ENCODE measurements at regions not wholly inside any gene's neighbourhood (a gene's known extent, or its start where the extent isn't known, plus 50 kb on each side); places are given as distances from the start of the nearest gene placed in this dataset.

- Histone ChIP-seq H3K9ac (ENCODE audit: low read length in 5 of 5) (no peak overlapping the region), H3K9me3 (ENCODE audit: control insufficient read depth in 5 of 5, low read length in 5 of 5) (no peaks in the 10 kb centered on the region), H3K27ac (ENCODE audit: low read depth, low read length) (no peak overlapping the region), H3K27me3 (ENCODE audit: control insufficient read depth in 5 of 5, insufficient read depth in 4 of 5, low read length in 5 of 5) (peaks cover 0 to 4% (median 0%) of the 10 kb centered on the region in 5 donors), H3K36me3 (ENCODE audit: control insufficient read depth in 5 of 5, insufficient read depth in 5 of 5, low read length in 5 of 5) (no peaks in the 10 kb centered on the region), H3K4me1 (ENCODE audit: control insufficient read depth in 5 of 5, insufficient read depth in 5 of 5, low read length in 5 of 5) (peaks cover 0 to 16% (median 12%) of the 10 kb centered on the region in 5 donors), H3K4me3 (ENCODE audit: low read depth in 1 of 5, low read length in 5 of 5) (no peak overlapping the region)
Measured at GRCh38 chr5:135642934-135643333, 64.1 kb upstream of the CXCL14 start.

GRCh38 chr5:135642488-135642870 lies 63.7 kb upstream of the CXCL14 start:
- H3K27ac ChIP-seq (ENCODE audit: low read depth, low read length) = no peak overlapping the region
- no peaks in the 10 kb centered on the region for H3K9me3 ChIP-seq (ENCODE audit: control insufficient read depth in 5 of 5, low read length in 5 of 5)
- H3K9ac ChIP-seq (ENCODE audit: low read length in 5 of 5) = no peak overlapping the region
- H3K36me3 ChIP-seq (ENCODE audit: control insufficient read depth in 5 of 5, insufficient read depth in 5 of 5, low read length in 5 of 5) = no peaks in the 10 kb centered on the region
- H3K27me3 ChIP-seq (ENCODE audit: control insufficient read depth in 5 of 5, insufficient read depth in 4 of 5, low read length in 5 of 5) = peaks cover 0 to 4% (median 0%) of the 10 kb centered on the region in 5 donors
- peaks cover 0 to 16% (median 12%) of the 10 kb centered on the region in 5 donors for H3K4me1 ChIP-seq (ENCODE audit: control insufficient read depth in 5 of 5, insufficient read depth in 5 of 5, low read length in 5 of 5)
- no peak overlapping the region for H3K4me3 ChIP-seq (ENCODE audit: low read depth in 1 of 5, low read length in 5 of 5)

- Histone ChIP-seq H3K36me3 (ENCODE audit: control insufficient read depth in 5 of 5, insufficient read depth in 5 of 5, low read length in 5 of 5) (no peaks in the 10 kb centered on the region), H3K4me1 (ENCODE audit: control insufficient read depth in 5 of 5, insufficient read depth in 5 of 5, low read length in 5 of 5) (peaks cover 0 to 16% (median 12%) of the 10 kb centered on the region in 5 donors), H3K9me3 (ENCODE audit: control insufficient read depth in 5 of 5, low read length in 5 of 5) (no peaks in the 10 kb centered on the region), H3K27me3 (ENCODE audit: control insufficient read depth in 5 of 5, insufficient read depth in 4 of 5, low read length in 5 of 5) (peaks cover 0 to 4% (median 0%) of the 10 kb centered on the region in 5 donors), H3K27ac (ENCODE audit: low read depth, low read length) (no peak overlapping the region), H3K9ac (ENCODE audit: low read length in 5 of 5) (no peak overlapping the region), H3K4me3 (ENCODE audit: low read depth in 1 of 5, low read length in 5 of 5) (no peak overlapping the region)
Measured at GRCh38 chr5:135641734-135642487, 63.1 kb upstream of the CXCL14 start.

- Histone ChIP-seq H3K27ac (ENCODE audit: low read depth, low read length) (no peak overlapping the region), H3K27me3 (ENCODE audit: control insufficient read depth in 5 of 5, insufficient read depth in 4 of 5, low read length in 5 of 5) (peaks cover 0 to 4% (median 0%) of the 10 kb centered on the region in 5 donors), H3K4me3 (ENCODE audit: low read depth in 1 of 5, low read length in 5 of 5) (no peak overlapping the region), H3K9me3 (ENCODE audit: control insufficient read depth in 5 of 5, low read length in 5 of 5) (no peaks in the 10 kb centered on the region), H3K4me1 (ENCODE audit: control insufficient read depth in 5 of 5, insufficient read depth in 5 of 5, low read length in 5 of 5) (peaks cover 0 to 16% (median 12%) of the 10 kb centered on the region in 5 donors), H3K9ac (ENCODE audit: low read length in 5 of 5) (no peak overlapping the region), H3K36me3 (ENCODE audit: control insufficient read depth in 5 of 5, insufficient read depth in 5 of 5, low read length in 5 of 5) (no peaks in the 10 kb centered on the region)
Measured at GRCh38 chr5:135641319-135641718, 62.5 kb upstream of the CXCL14 start.

- Histone ChIP-seq H3K9ac (ENCODE audit: low read length in 5 of 5) (no peak overlapping the region), H3K27ac (ENCODE audit: low read depth, low read length) (no peak overlapping the region), H3K4me3 (ENCODE audit: low read depth in 1 of 5, low read length in 5 of 5) (no peak overlapping the region), H3K36me3 (ENCODE audit: control insufficient read depth in 5 of 5, insufficient read depth in 5 of 5, low read length in 5 of 5) (no peaks in the 10 kb centered on the region), H3K9me3 (ENCODE audit: control insufficient read depth in 5 of 5, low read length in 5 of 5) (no peaks in the 10 kb centered on the region), H3K4me1 (ENCODE audit: control insufficient read depth in 5 of 5, insufficient read depth in 5 of 5, low read length in 5 of 5) (no peaks in the 10 kb centered on the region), H3K27me3 (ENCODE audit: control insufficient read depth in 5 of 5, insufficient read depth in 4 of 5, low read length in 5 of 5) (peaks cover 0 to 5% (median 0%) of the 10 kb centered on the region in 5 donors)
Measured at GRCh38 chr5:135635451-135635850, 56.7 kb upstream of the CXCL14 start.

- Histone ChIP-seq H3K9me3 (ENCODE audit: control insufficient read depth in 5 of 5, low read length in 5 of 5) (no peaks in the 10 kb centered on the region), H3K4me3 (ENCODE audit: low read depth in 1 of 5, low read length in 5 of 5) (no peak overlapping the region), H3K36me3 (ENCODE audit: control insufficient read depth in 5 of 5, insufficient read depth in 5 of 5, low read length in 5 of 5) (no peaks in the 10 kb centered on the region), H3K4me1 (ENCODE audit: control insufficient read depth in 5 of 5, insufficient read depth in 5 of 5, low read length in 5 of 5) (no peaks in the 10 kb centered on the region), H3K27me3 (ENCODE audit: control insufficient read depth in 5 of 5, insufficient read depth in 4 of 5, low read length in 5 of 5) (peaks cover 0 to 10% (median 0%) of the 10 kb centered on the region in 5 donors), H3K9ac (ENCODE audit: low read length in 5 of 5) (no peak overlapping the region), H3K27ac (ENCODE audit: low read depth, low read length) (no peak overlapping the region)
Measured at GRCh38 chr5:135632798-135633197, 54.0 kb upstream of the CXCL14 start.

- Histone ChIP-seq H3K9me3 (ENCODE audit: control insufficient read depth in 5 of 5, low read length in 5 of 5) (no peaks in the 10 kb centered on the region), H3K4me1 (ENCODE audit: control insufficient read depth in 5 of 5, insufficient read depth in 5 of 5, low read length in 5 of 5) (no peaks in the 10 kb centered on the region), H3K4me3 (ENCODE audit: low read depth in 1 of 5, low read length in 5 of 5) (no peak overlapping the region), H3K9ac (ENCODE audit: low read length in 5 of 5) (no peak overlapping the region), H3K36me3 (ENCODE audit: control insufficient read depth in 5 of 5, insufficient read depth in 5 of 5, low read length in 5 of 5) (no peaks in the 10 kb centered on the region), H3K27ac (ENCODE audit: low read depth, low read length) (no peak overlapping the region), H3K27me3 (ENCODE audit: control insufficient read depth in 5 of 5, insufficient read depth in 4 of 5, low read length in 5 of 5) (peaks cover 0 to 10% (median 0%) of the 10 kb centered on the region in 5 donors)
Measured at GRCh38 chr5:135631391-135631790, 52.6 kb upstream of the CXCL14 start.

- no peaks in the 10 kb centered on the region for H3K9me3 ChIP-seq (ENCODE audit: control insufficient read depth in 5 of 5, low read length in 5 of 5)
- H3K36me3 ChIP-seq (ENCODE audit: control insufficient read depth in 5 of 5, insufficient read depth in 5 of 5, low read length in 5 of 5) = no peaks in the 10 kb centered on the region
- peaks cover 0 to 5% (median 0%) of the 10 kb centered on the region in 5 donors for H3K27me3 ChIP-seq (ENCODE audit: control insufficient read depth in 5 of 5, insufficient read depth in 4 of 5, low read length in 5 of 5)
- no peak overlapping the region for H3K27ac ChIP-seq (ENCODE audit: low read depth, low read length)
- H3K9ac ChIP-seq (ENCODE audit: low read length in 5 of 5) = no peak overlapping the region
- no peaks in the 10 kb centered on the region for H3K4me1 ChIP-seq (ENCODE audit: control insufficient read depth in 5 of 5, insufficient read depth in 5 of 5, low read length in 5 of 5)
- no peak overlapping the region for H3K4me3 ChIP-seq (ENCODE audit: low read depth in 1 of 5, low read length in 5 of 5)
Measured at GRCh38 chr5:135629666-135630065, 50.9 kb upstream of the CXCL14 start.

GRCh38 chr5:135628771-135629563 lies 50.2 kb upstream of the CXCL14 start:
- Histone ChIP-seq H3K36me3 (ENCODE audit: control insufficient read depth in 5 of 5, insufficient read depth in 5 of 5, low read length in 5 of 5) (no peaks in the 10 kb centered on the region), H3K9ac (ENCODE audit: low read length in 5 of 5) (no peak overlapping the region), H3K9me3 (ENCODE audit: control insufficient read depth in 5 of 5, low read length in 5 of 5) (no peaks in the 10 kb centered on the region), H3K27ac (ENCODE audit: low read depth, low read length) (no peak overlapping the region), H3K4me1 (ENCODE audit: control insufficient read depth in 5 of 5, insufficient read depth in 5 of 5, low read length in 5 of 5) (no peaks in the 10 kb centered on the region), H3K27me3 (ENCODE audit: control insufficient read depth in 5 of 5, insufficient read depth in 4 of 5, low read length in 5 of 5) (peaks cover 0 to 5% (median 0%) of the 10 kb centered on the region in 5 donors), H3K4me3 (ENCODE audit: low read depth in 1 of 5, low read length in 5 of 5) (no peak overlapping the region)

All from subcutaneous abdominal adipose tissue (tissue), 5 donors.